GM23338 (cell line): ENCODE measurements at regions not wholly inside any gene's neighbourhood (a gene's known extent, or its start where the extent isn't known, plus 50 kb on each side); places are given as distances from the start of the nearest gene placed in this dataset.

Source experiments
- ATAC-seq: fragments of 200-7000 bp; cut with Tn5 transposase; 3 replicates; pipeline ENCODE4 v1.9.1; 2020
- DNase-seq: peaks from one replicate; pipeline ENCODE4 v3.0.0-alpha.2; 2015; ENCODE audit warnings: low spot score
- H2AFZ ChIP-seq: fragments of 200-600 bp; sonication (generic); 2 replicates; pipeline ENCODE4 v1.8.0; 2016; ENCODE audit warnings: antibody characterized with exemption, mild to moderate bottlenecking, moderate library complexity
- H3F3A ChIP-seq: fragments of 200-600 bp; sonication (generic); replicated peaks from 2 replicates; pipeline ENCODE4 v1.8.0; 2017; ENCODE audit warnings: antibody characterized with exemption, mixed run types, low read depth
- H3K27ac ChIP-seq: fragments of 200-600 bp; sonication (generic); 2 replicates; pipeline ENCODE4 v1.6.1; 2016; ENCODE audit warnings: low read depth
- H3K27me3 ChIP-seq: fragments of 200-600 bp; sonication (generic); 2 replicates; pipeline ENCODE4 v1.8.0; 2016; ENCODE audit warnings: mild to moderate bottlenecking, mixed run types, moderate library complexity; ENCODE audit not compliant: insufficient read depth
- H3K36me3 ChIP-seq: fragments of 200-600 bp; sonication (generic); 2 replicates; pipeline ENCODE4 v1.8.0; 2016; ENCODE audit warnings: mild to moderate bottlenecking; ENCODE audit not compliant: insufficient read depth
- H3K4me1 ChIP-seq: fragments of 200-600 bp; sonication (generic); 2 replicates; pipeline ENCODE4 v1.8.0; 2016; ENCODE audit warnings: mild to moderate bottlenecking, moderate library complexity; ENCODE audit not compliant: insufficient read depth
- H3K4me2 ChIP-seq: fragments of 200-600 bp; sonication (generic); 2 replicates; pipeline ENCODE4 v1.7.1; 2017; ENCODE audit warnings: mixed run types
- H3K4me3 ChIP-seq: fragments of 200-600 bp; sonication (generic); 2 replicates; pipeline ENCODE4 v1.6.1; 2016; ENCODE audit warnings: mixed run types
- H3K79me2 ChIP-seq: fragments of 200-600 bp; sonication (generic); replicated peaks from 2 replicates; pipeline ENCODE4 v1.8.0; 2017; ENCODE audit warnings: mild to moderate bottlenecking; ENCODE audit not compliant: insufficient read depth
- H3K9me2 ChIP-seq: fragments of 200-600 bp; sonication (generic); 2 replicates; pipeline ENCODE4 v1.8.0; 2017; ENCODE audit not compliant: insufficient read depth
- H4K20me1 ChIP-seq: fragments of 200-600 bp; sonication (generic); replicated peaks from 2 replicates; pipeline ENCODE4 v1.8.0; 2017; ENCODE audit warnings: mild to moderate bottlenecking; ENCODE audit not compliant: insufficient read depth
- H3K27ac Mint-ChIP-seq: 2 replicates; pipeline ENCODE4 v1.8.0; 2020; ENCODE audit warnings: inconsistent platforms, mild to moderate bottlenecking, moderate library complexity, mixed read lengths
- H3K27me3 Mint-ChIP-seq: 3 replicates; pipeline ENCODE4 v1.8.0; 2022; ENCODE audit warnings: low read depth, mild to moderate bottlenecking, moderate library complexity, mixed read lengths, inconsistent platforms; ENCODE audit not compliant: insufficient read depth, poor library complexity
- H3K36me3 Mint-ChIP-seq: 3 replicates; pipeline ENCODE4 v1.8.0; 2021; ENCODE audit warnings: low read depth, mild to moderate bottlenecking, inconsistent platforms, moderate library complexity, mixed read lengths
- H3K4me1 Mint-ChIP-seq: 3 replicates; pipeline ENCODE4 v1.8.0; 2020; ENCODE audit warnings: mild to moderate bottlenecking, inconsistent platforms, mixed read lengths
- H3K4me3 Mint-ChIP-seq: 3 replicates; pipeline ENCODE4 v1.8.0; 2021; ENCODE audit warnings: moderate library complexity, mild to moderate bottlenecking, inconsistent platforms, mixed read lengths
- H3K9me3 Mint-ChIP-seq: 3 replicates; pipeline ENCODE4 v1.8.0; 2020; ENCODE audit warnings: moderate library complexity, mild to moderate bottlenecking, inconsistent platforms, mixed read lengths
- CREB1 ChIP-seq: fragments of 250-450 bp; sonication (Bioruptor Pico); IDR thresholded peaks from 2 replicates; pipeline ENCODE4 v1.5.0; 2020; ENCODE audit warnings: low read depth, mild to moderate bottlenecking, moderate library complexity
- CTCF ChIP-seq, 2 experiments: fragments of 200-600 bp in 1 of 2; sonication (generic) in 1 of 2; conservative IDR thresholded peaks; 2 replicates each; pipeline versions ENCODE4 v1.5.1 to v1.6.1; 2016 to 2017; ENCODE audit warnings: antibody characterized with exemption in 2 of 2, low read depth in 2 of 2, mild to moderate bottlenecking in 2 of 2, moderate library complexity in 1 of 2
- EZH2 ChIP-seq: fragments of 200-600 bp; sonication (generic); IDR thresholded peaks from one replicate; pipeline ENCODE4 v1.8.0; 2017; ENCODE audit warnings: antibody characterized with exemption, mild to moderate bottlenecking, low read depth; ENCODE audit not compliant: unreplicated experiment
- EZH2phosphoT487 ChIP-seq: fragments of 200-600 bp; sonication (generic); IDR thresholded peaks from one replicate; pipeline ENCODE4 v1.8.1; 2018; ENCODE audit warnings: antibody characterized with exemption; ENCODE audit not compliant: unreplicated experiment
- JUNB ChIP-seq: IDR thresholded peaks from one replicate; pipeline ENCODE4 v1.6.1; 2016; ENCODE audit warnings: antibody characterized with exemption; ENCODE audit not compliant: unreplicated experiment
- POLR2AphosphoS5 ChIP-seq: IDR thresholded peaks from 2 replicates; pipeline ENCODE4 v1.6.1; 2016; ENCODE audit warnings: antibody characterized with exemption, low read depth
- STAT1 ChIP-seq: IDR thresholded peaks from one replicate; pipeline ENCODE4 v1.6.1; 2016; ENCODE audit warnings: antibody characterized with exemption; ENCODE audit not compliant: unreplicated experiment
- TF ChIP-seq, protein P1 (sequence below): fragments of 250-450 bp; sonication (Bioruptor Pico); IDR thresholded peaks from 2 replicates; pipeline ENCODE4 v1.5.0; 2020; ENCODE audit warnings: mild to moderate bottlenecking, moderate library complexity
- TF ChIP-seq, protein P2 (sequence below): IDR thresholded peaks from one replicate; pipeline ENCODE4 v1.6.1; 2018; ENCODE audit warnings: antibody characterized with exemption; ENCODE audit not compliant: unreplicated experiment

GRCh38 chr5:91256142-91256524, 127.0 kb downstream of the ARRDC3 start (continued):
- no peak for TF ChIP-seq CREB1 (CRISPR knock-in tag)

GRCh38 chr5:91255396-91256141, 127.5 kb downstream of the ARRDC3 start:
- H4K20me1 ChIP-seq, result no peaks in the 10 kb centered on the region
- no peaks in the 10 kb centered on the region for H3K4me1 ChIP-seq
- no peaks in the 10 kb centered on the region for H3K27me3 Mint-ChIP-seq
- H3F3A ChIP-seq, result no peaks in the 10 kb centered on the region
- H3K9me3 Mint-ChIP-seq, result no peaks in the 10 kb centered on the region
- no peak overlapping the region for H3K27ac Mint-ChIP-seq
- H3K4me3 Mint-ChIP-seq, result no peak overlapping the region
- no peaks in the 10 kb centered on the region for H3K79me2 ChIP-seq
- no peak overlapping the region for H3K4me3 ChIP-seq
- no peaks in the 10 kb centered on the region for H3K36me3 Mint-ChIP-seq
- TF ChIP-seq CREB1 (CRISPR knock-in tag) (no peak), POLR2AphosphoS5 (no peak), STAT1 (no peak), EZH2phosphoT487 (no peak), JUNB (no peak), EZH2 (no peak), CTCF (conservative IDR thresholded peaks at IDR 0.05; ENCODE audit: low read depth in 2 of 2) (no peak)
- TF ChIP-seq, protein P1, sequence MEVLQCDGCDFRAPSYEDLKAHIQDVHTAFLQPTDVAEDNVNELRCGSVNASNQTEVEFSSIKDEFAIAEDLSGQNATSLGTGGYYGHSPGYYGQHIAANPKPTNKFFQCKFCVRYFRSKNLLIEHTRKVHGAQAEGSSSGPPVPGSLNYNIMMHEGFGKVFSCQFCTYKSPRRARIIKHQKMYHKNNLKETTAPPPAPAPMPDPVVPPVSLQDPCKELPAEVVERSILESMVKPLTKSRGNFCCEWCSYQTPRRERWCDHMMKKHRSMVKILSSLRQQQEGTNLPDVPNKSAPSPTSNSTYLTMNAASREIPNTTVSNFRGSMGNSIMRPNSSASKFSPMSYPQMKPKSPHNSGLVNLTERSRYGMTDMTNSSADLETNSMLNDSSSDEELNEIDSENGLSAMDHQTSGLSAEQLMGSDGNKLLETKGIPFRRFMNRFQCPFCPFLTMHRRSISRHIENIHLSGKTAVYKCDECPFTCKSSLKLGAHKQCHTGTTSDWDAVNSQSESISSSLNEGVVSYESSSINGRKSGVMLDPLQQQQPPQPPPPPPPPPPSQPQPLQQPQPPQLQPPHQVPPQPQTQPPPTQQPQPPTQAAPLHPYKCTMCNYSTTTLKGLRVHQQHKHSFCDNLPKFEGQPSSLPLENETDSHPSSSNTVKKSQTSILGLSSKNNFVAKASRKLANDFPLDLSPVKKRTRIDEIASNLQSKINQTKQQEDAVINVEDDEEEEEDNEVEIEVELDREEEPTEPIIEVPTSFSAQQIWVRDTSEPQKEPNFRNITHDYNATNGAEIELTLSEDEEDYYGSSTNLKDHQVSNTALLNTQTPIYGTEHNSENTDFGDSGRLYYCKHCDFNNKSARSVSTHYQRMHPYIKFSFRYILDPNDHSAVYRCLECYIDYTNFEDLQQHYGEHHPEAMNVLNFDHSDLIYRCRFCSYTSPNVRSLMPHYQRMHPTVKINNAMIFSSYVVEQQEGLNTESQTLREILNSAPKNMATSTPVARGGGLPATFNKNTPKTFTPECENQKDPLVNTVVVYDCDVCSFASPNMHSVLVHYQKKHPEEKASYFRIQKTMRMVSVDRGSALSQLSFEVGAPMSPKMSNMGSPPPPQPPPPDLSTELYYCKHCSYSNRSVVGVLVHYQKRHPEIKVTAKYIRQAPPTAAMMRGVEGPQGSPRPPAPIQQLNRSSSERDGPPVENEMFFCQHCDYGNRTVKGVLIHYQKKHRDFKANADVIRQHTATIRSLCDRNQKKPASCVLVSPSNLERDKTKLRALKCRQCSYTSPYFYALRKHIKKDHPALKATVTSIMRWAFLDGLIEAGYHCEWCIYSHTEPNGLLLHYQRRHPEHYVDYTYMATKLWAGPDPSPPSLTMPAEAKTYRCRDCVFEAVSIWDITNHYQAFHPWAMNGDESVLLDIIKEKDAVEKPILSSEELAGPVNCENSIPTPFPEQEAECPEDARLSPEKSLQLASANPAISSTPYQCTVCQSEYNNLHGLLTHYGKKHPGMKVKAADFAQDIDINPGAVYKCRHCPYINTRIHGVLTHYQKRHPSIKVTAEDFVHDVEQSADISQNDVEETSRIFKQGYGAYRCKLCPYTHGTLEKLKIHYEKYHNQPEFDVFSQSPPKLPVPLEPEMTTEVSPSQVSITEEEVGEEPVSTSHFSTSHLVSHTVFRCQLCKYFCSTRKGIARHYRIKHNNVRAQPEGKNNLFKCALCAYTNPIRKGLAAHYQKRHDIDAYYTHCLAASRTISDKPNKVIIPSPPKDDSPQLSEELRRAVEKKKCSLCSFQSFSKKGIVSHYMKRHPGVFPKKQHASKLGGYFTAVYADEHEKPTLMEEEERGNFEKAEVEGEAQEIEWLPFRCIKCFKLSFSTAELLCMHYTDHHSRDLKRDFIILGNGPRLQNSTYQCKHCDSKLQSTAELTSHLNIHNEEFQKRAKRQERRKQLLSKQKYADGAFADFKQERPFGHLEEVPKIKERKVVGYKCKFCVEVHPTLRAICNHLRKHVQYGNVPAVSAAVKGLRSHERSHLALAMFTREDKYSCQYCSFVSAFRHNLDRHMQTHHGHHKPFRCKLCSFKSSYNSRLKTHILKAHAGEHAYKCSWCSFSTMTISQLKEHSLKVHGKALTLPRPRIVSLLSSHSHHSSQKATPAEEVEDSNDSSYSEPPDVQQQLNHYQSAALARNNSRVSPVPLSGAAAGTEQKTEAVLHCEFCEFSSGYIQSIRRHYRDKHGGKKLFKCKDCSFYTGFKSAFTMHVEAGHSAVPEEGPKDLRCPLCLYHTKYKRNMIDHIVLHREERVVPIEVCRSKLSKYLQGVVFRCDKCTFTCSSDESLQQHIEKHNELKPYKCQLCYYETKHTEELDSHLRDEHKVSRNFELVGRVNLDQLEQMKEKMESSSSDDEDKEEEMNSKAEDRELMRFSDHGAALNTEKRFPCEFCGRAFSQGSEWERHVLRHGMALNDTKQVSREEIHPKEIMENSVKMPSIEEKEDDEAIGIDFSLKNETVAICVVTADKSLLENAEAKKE (CRISPR knock-in tag), result no peak
- TF ChIP-seq, protein P2, sequence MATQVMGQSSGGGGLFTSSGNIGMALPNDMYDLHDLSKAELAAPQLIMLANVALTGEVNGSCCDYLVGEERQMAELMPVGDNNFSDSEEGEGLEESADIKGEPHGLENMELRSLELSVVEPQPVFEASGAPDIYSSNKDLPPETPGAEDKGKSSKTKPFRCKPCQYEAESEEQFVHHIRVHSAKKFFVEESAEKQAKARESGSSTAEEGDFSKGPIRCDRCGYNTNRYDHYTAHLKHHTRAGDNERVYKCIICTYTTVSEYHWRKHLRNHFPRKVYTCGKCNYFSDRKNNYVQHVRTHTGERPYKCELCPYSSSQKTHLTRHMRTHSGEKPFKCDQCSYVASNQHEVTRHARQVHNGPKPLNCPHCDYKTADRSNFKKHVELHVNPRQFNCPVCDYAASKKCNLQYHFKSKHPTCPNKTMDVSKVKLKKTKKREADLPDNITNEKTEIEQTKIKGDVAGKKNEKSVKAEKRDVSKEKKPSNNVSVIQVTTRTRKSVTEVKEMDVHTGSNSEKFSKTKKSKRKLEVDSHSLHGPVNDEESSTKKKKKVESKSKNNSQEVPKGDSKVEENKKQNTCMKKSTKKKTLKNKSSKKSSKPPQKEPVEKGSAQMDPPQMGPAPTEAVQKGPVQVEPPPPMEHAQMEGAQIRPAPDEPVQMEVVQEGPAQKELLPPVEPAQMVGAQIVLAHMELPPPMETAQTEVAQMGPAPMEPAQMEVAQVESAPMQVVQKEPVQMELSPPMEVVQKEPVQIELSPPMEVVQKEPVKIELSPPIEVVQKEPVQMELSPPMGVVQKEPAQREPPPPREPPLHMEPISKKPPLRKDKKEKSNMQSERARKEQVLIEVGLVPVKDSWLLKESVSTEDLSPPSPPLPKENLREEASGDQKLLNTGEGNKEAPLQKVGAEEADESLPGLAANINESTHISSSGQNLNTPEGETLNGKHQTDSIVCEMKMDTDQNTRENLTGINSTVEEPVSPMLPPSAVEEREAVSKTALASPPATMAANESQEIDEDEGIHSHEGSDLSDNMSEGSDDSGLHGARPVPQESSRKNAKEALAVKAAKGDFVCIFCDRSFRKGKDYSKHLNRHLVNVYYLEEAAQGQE, result no peak
- H3K27me3 ChIP-seq, result no peaks in the 10 kb centered on the region
- ATAC-seq (no peak), DNase-seq (no peak)
- H2AFZ ChIP-seq, result no peak overlapping the region
- no peak overlapping the region for H3K4me2 ChIP-seq
- no peaks in the 10 kb centered on the region for H3K4me1 Mint-ChIP-seq
- no peak overlapping the region for H3K27ac ChIP-seq
- H3K9me2 ChIP-seq, result no peaks in the 10 kb centered on the region
- no peaks in the 10 kb centered on the region for H3K36me3 ChIP-seq
